PC-3 (cell line): ENCODE measurements at regions not wholly inside any gene's neighbourhood (a gene's known extent, or its start where the extent isn't known, plus 50 kb on each side); places are given as distances from the start of the nearest gene placed in this dataset.

Experiments
- ATAC-seq: fragments of 200-7000 bp; cut with Tn5 transposase; 2 replicates; pipeline ENCODE4 v1.9.1; 2020; ENCODE audit warnings: mild to moderate bottlenecking, moderate library complexity
- BruUV-seq: library from RNA; stranded (reverse); fragments of 400-500 nt; replicated peaks from 2 replicates; lab custom pipeline; 2021; lab: Mats Ljungman, UMichigan
- CTCF ChIA-PET: fragments of 300-600 bp; sonication (Branson Sonifier 250); formaldehyde crosslinking; loops from one replicate; lab custom pipeline; 2022; ENCODE audit warnings: antibody characterized with exemption; lab: Charles Lee
- POLR2A ChIA-PET: fragments of 300-600 bp; sonication (Branson Sonifier 250); formaldehyde crosslinking; loops from one replicate; lab custom pipeline; 2022; ENCODE audit warnings: antibody characterized with exemption; ENCODE audit not compliant: unreplicated experiment; lab: Charles Lee
- DNase-seq: peaks from one replicate; pipeline ENCODE4 v3.0.0-alpha.2; 2015
- H2AFZ ChIP-seq: fragments of 300-600 bp; sonication (generic); 2 replicates; pipeline ENCODE4 v1.6.0; 2016; ENCODE audit warnings: antibody characterized with exemption, low read length
- H3F3A ChIP-seq: fragments of 300-600 bp; sonication (generic); one replicate; pipeline ENCODE4 v1.6.0; 2017; ENCODE audit warnings: antibody characterized with exemption, low read length, control low read depth, mild to moderate bottlenecking; ENCODE audit not compliant: unreplicated experiment
- H3K27ac ChIP-seq: fragments of 300-600 bp; sonication (generic); 2 replicates; pipeline ENCODE4 v1.5.1; 2016; ENCODE audit warnings: mild to moderate bottlenecking, low read length
- H3K27me3 ChIP-seq: fragments of 300-600 bp; sonication (generic); 2 replicates; pipeline ENCODE4 v1.6.1; 2016; ENCODE audit warnings: low read length, mixed read lengths
- H3K36me3 ChIP-seq: fragments of 300-600 bp; sonication (generic); 2 replicates; pipeline ENCODE4 v1.6.1; 2016; ENCODE audit warnings: low read depth, mixed run types, low read length, mixed read lengths
- H3K4me1 ChIP-seq: fragments of 300-600 bp; sonication (generic); 2 replicates; pipeline ENCODE4 v1.5.1; 2016; ENCODE audit warnings: low read length; ENCODE audit not compliant: insufficient read depth
- H3K4me2 ChIP-seq: fragments of 300-600 bp; sonication (generic); 2 replicates; pipeline ENCODE4 v1.6.0; 2016; ENCODE audit warnings: low read length
- H3K4me3 ChIP-seq: fragments of 300-600 bp; sonication (generic); 2 replicates; pipeline ENCODE4 v1.5.1; 2016; ENCODE audit warnings: mild to moderate bottlenecking, low read length, mixed read lengths
- H3K79me2 ChIP-seq: fragments of 300-600 bp; sonication (generic); 2 replicates; pipeline ENCODE4 v1.6.1; 2017; ENCODE audit warnings: low read length, mixed read lengths
- H3K9ac ChIP-seq: fragments of 300-600 bp; sonication (generic); 2 replicates; pipeline ENCODE4 v1.6.0; 2016; ENCODE audit warnings: mild to moderate bottlenecking, low read length
- H3K9me2 ChIP-seq: fragments of 300-600 bp; sonication (generic); replicated peaks from 2 replicates; pipeline ENCODE4 v1.6.1; 2016; ENCODE audit warnings: mixed run types, low read length, mixed read lengths
- H3K9me3 ChIP-seq: fragments of 300-600 bp; sonication (generic); 2 replicates; pipeline ENCODE4 v1.6.1; 2016; ENCODE audit warnings: low read length, mixed read lengths
- H4K20me1 ChIP-seq: fragments of 300-600 bp; sonication (generic); 2 replicates; pipeline ENCODE4 v1.6.1; 2016; ENCODE audit warnings: low read length, mixed read lengths
- EZH2 ChIP-seq: fragments of 300-600 bp; sonication (generic); IDR thresholded peaks from one replicate; pipeline ENCODE4 v1.6.1; 2017; ENCODE audit warnings: antibody characterized with exemption, mild to moderate bottlenecking, low read length; ENCODE audit not compliant: unreplicated experiment
- EZH2phosphoT487 ChIP-seq: fragments of 300-600 bp; sonication (generic); IDR thresholded peaks from 2 replicates; pipeline ENCODE4 v1.6.1; 2018; ENCODE audit warnings: mild to moderate bottlenecking, antibody characterized with exemption, low read length, borderline replicate concordance
- intact Hi-C: fragments of 100-400 bp; cut with micrococcal nuclease; formaldehyde crosslinking; loops from 2 replicates; pipeline ENCODE4 v1.9.0; 2023
- TF ChIP-seq, protein P1 (sequence below): fragments of 300-600 bp; sonication (generic); conservative IDR thresholded peaks from 2 replicates; pipeline ENCODE4 v1.5.1; 2017; ENCODE audit warnings: antibody characterized with exemption, low read depth, mild to moderate bottlenecking, low read length

DNA sequence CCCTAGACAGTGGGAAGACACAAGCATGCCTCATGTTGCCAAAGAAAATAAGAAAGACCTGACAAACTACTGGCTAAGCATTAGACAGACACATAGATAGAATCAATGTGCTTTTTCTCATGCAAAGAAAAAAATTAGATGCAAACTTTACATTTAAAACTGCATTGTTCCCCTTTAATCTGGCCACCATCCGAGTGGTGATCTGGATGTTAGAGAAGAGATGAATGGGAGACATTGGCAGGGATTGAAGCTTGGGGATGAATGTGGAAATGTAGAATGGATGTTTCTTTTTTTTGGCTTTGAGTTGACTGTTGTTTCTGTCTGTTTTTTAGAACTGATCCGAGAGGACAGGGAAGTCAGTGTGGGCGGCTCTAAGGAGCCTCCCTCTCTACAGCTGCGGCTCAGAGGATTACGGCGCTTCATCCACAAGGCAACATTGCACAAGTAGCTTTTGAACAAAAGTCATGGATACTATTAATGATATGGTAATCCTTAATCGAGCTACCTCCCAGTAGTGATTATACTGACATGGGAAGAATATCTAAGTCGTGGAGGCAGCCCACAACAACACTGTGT lies 53.0 kb downstream of the HELT start:
- TF ChIP-seq EZH2phosphoT487, result no peak
- TF ChIP-seq, protein P1, sequence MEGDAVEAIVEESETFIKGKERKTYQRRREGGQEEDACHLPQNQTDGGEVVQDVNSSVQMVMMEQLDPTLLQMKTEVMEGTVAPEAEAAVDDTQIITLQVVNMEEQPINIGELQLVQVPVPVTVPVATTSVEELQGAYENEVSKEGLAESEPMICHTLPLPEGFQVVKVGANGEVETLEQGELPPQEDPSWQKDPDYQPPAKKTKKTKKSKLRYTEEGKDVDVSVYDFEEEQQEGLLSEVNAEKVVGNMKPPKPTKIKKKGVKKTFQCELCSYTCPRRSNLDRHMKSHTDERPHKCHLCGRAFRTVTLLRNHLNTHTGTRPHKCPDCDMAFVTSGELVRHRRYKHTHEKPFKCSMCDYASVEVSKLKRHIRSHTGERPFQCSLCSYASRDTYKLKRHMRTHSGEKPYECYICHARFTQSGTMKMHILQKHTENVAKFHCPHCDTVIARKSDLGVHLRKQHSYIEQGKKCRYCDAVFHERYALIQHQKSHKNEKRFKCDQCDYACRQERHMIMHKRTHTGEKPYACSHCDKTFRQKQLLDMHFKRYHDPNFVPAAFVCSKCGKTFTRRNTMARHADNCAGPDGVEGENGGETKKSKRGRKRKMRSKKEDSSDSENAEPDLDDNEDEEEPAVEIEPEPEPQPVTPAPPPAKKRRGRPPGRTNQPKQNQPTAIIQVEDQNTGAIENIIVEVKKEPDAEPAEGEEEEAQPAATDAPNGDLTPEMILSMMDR, result no peak
- no peak for TF ChIP-seq EZH2
- POLR2A ChIA-PET, result no interaction called here

DNA sequence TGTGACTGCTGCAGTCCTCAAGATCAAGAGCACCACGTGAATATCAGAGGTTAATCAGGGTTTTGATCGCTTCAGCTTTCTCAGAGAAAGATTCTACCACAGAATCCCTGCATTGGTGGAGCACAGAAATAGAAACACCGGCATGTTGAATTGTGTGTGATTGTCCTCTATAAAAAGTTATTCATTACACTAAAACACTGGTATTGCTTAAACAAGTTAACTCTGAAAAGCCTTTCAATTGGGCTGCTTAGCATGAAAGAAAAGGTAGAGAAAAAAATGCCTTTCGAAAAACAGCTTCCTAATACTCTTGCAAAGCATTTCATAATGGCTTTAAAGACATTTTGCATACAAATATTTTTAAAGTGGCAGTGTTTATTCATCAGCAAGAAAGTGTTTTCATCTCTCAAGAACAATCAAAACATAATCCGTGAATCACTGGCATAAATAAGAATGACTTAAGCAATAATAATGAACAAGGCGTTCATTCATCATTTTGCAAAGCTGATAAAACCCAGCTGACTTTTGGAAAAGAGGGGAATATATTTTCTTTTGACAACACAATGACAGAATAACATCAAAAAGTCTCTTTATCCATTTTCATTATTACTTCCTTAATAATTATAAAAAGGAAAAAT lies 61.1 kb downstream of the HELT start:
- no peak for DNase-seq

More for the DNA sequence above, 53.0 kb downstream of the HELT start:
- Histone ChIP-seq H3K9me2 (no peaks in the 10 kb centered on the region), H3F3A (no peaks in the 10 kb centered on the region), H3K4me2 (no peak overlapping the region), H3K36me3 (no peaks in the 10 kb centered on the region), H3K4me1 (no peaks in the 10 kb centered on the region), H3K27ac (no peak overlapping the region), H4K20me1 (no peaks in the 10 kb centered on the region), H3K9ac (no peak overlapping the region), H3K27me3 (peaks cover 75% of the 10 kb centered on the region), H3K79me2 (no peaks in the 10 kb centered on the region), H3K4me3 (no peak overlapping the region), H3K9me3 (no peaks in the 10 kb centered on the region), H2AFZ (no peak overlapping the region)
- CTCF ChIA-PET, result no interaction called here
- intact Hi-C loops, result no loop called here
- DNase-seq (no peak), ATAC-seq (no peak)
- BruUV-seq, result no TSS peak

More for the DNA sequence above, 61.1 kb downstream of the HELT start:
- ChIA-PET CTCF (no interaction called here), POLR2A (no interaction called here)
- TF ChIP-seq, protein P1, result no peak
- no peak for TF ChIP-seq EZH2phosphoT487
- TF ChIP-seq EZH2, result no peak
- H2AFZ ChIP-seq, result no peak overlapping the region
- H3K9ac ChIP-seq, result no peak overlapping the region
- no peaks in the 10 kb centered on the region for H3K36me3 ChIP-seq
- H3K9me3 ChIP-seq, result no peaks in the 10 kb centered on the region
- no peaks in the 10 kb centered on the region for H3F3A ChIP-seq
- H3K4me2 ChIP-seq, result no peak overlapping the region
- BruUV-seq, result no TSS peak
- no peaks in the 10 kb centered on the region for H3K9me2 ChIP-seq
- intact Hi-C loops, result no loop called here
- no peak for ATAC-seq
- H3K27me3 ChIP-seq, result peaks cover 62% of the 10 kb centered on the region
- no peaks in the 10 kb centered on the region for H3K79me2 ChIP-seq
- no peak overlapping the region for H3K4me3 ChIP-seq
- H3K27ac ChIP-seq, result no peak overlapping the region
- H4K20me1 ChIP-seq, result no peaks in the 10 kb centered on the region
- H3K4me1 ChIP-seq, result no peaks in the 10 kb centered on the region
